Choroid plexus epithelial cell (primary cell): ENCODE measurements at regions not wholly inside any gene's neighbourhood (a gene's known extent, or its start where the extent isn't known, plus 50 kb on each side); places are given as distances from the start of the nearest gene placed in this dataset.

Source experiments
- DNase-seq: peaks from one replicate; pipeline ENCODE4 v3.0.0-alpha.2; 2010; ENCODE audit warnings: low read depth
- H3K4me3 ChIP-seq: 2 replicates; pipeline ENCODE4 v1.5.1; 2011; ENCODE audit warnings: low read depth, mild to moderate bottlenecking, control low read depth, low read length, moderate library complexity
- CTCF ChIP-seq: conservative IDR thresholded peaks from 2 replicates; pipeline ENCODE4 v1.5.1; 2011; ENCODE audit warnings: low read depth, mild to moderate bottlenecking, control low read depth, inconsistent platforms, low read length, moderate library complexity

DNA sequence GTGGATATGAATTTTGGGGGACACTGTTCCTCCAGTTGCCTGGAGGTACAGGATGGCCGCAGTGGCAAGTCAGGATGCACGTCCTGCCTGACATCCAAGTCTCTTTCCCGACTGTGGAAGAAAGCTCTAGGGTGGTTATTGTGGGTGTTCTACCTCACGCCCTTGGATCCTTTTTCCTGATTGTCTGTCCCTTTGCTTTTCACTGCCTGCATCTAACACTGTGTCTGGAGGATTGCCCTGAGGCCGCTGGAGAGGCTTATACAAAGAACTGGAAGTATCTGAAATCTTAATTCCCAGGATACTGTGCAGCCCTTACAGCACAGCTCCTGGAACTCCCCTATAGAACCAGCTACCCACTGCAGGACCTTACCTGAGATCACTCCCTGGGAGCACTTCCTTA lies 250.5 kb downstream of the TFCP2L1 start:
- no peak overlapping the region for H3K4me3 ChIP-seq
- no peak for DNase-seq
- no peak for TF ChIP-seq CTCF

DNA sequence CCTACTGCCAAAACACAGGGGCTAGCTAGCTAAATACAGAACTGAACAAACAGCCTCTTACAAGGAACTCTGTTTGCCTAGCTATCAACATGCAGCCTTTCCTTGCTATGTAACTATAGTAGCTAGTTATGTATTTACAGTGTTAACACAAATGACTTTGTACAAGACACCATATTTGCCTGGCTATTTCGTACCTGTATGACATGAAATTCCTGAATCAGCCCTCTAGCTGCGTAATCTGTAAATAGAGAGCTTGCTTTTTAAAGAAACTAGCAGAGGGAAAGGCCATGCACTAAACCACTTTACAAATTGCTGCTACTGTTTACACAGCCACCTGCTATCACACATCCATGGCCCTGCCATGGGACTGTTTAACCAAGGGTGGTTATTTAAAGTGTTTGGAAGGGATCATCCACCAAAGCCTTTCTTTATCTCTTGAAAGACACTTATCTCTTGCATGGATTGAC lies 248.7 kb downstream of the TFCP2L1 start:
- H3K4me3 ChIP-seq: no peak overlapping the region
- DNase-seq: no peak
- no peak for TF ChIP-seq CTCF

DNA sequence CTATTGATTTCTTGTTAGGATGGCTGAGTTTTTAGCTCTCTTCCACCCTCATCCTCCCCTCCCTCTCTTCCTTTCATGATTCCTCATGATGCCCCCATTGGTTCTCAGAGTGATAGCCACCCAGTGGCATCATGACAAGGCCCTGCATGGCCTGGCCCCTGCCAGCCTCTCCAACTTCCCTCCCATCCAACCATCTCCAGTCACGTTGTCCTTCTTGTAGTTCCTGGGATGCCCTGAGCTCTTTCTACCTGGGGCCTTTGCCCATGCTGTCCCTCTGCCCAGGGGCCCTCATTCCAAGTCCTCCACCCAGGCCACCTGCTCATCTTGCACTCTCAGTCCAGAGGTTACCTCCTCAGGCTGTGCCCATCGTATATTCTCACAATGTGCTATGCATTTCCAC lies 247.5 kb downstream of the TFCP2L1 start:
- H3K4me3 ChIP-seq: no peak overlapping the region
- no peak for TF ChIP-seq CTCF
- no peak for DNase-seq

- no peak overlapping the region for H3K4me3 ChIP-seq
Observed at GRCh38 chr2:121038031-121038430, 247.0 kb downstream of the TFCP2L1 start.

DNA sequence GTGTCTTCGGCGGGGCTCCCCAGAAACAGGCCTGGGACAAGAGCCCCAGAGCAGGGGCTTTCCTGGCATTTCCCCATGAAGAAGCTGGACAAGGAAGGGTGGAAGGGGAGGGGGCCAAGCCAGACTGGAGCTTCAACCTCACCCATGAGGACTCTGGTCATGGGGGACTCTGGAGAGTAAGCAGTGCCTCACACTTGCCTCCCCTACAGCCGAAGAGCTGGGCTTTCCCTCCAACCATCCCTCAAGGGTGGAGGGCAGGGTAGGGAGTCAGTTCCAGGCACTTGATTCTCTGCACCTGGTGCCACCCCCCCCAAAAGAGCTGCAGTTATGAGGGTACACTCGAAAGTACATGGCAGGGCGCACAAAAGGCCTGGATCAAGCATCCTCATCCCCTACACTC lies 246.6 kb downstream of the TFCP2L1 start:
- H3K4me3 ChIP-seq: no peak overlapping the region
- TF ChIP-seq CTCF: no peak
- DNase-seq: no peak

More at GRCh38 chr2:121038031-121038430, 247.0 kb downstream of the TFCP2L1 start:
- TF ChIP-seq CTCF: no peak
- DNase-seq: no peak

GRCh38 chr2:121038891-121039616 lies 245.9 kb downstream of the TFCP2L1 start:
- no peak for TF ChIP-seq CTCF

DNA sequence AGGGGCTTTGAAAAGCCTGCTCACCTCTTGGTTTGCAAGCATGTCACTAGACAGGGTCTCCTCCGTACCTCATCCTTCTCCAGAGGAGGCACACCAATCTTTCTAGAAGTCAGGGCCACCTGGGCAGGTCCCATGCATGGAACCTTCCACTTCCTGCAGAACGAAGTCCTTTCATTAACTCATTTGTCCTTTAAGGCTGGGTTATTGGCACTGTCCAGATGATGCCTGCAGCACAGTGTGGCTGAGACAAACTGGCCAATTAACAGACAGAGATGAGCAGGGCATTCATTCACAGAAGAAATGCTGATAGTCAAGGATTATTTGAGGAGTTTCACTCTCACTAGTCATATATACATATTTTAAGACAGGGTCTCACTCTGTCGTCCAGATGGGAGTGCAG lies 245.3 kb downstream of the TFCP2L1 start:
- TF ChIP-seq CTCF: no peak
- DNase-seq: no peak
- H3K4me3 ChIP-seq: no peak overlapping the region

More at GRCh38 chr2:121038891-121039616, 245.9 kb downstream of the TFCP2L1 start:
- DNase-seq: no peak
- H3K4me3 ChIP-seq: no peak overlapping the region
